GM12875 (cell line): ENCODE measurements at regions not wholly inside any gene's neighbourhood (a gene's known extent, or its start where the extent isn't known, plus 50 kb on each side); places are given as distances from the start of the nearest gene placed in this dataset.
"Not testable (repeated sequence)": the region's sequence is repeated elsewhere in the genome, so short reads cannot be mapped to it uniquely, and the experiment has no call there.

Source experiments
- H3K4me3 ChIP-seq: one replicate; pipeline ENCODE4 v1.5.1; 2011; ENCODE audit warnings: low read depth, low read length, control low read depth
- CTCF ChIP-seq: IDR thresholded peaks from 2 replicates; pipeline ENCODE4 v1.5.1; 2011; ENCODE audit warnings: low read depth, mild to moderate bottlenecking, control low read depth, inconsistent platforms, low read length, moderate library complexity, borderline replicate concordance; ENCODE audit not compliant: insufficient read depth

- TF ChIP-seq CTCF, result no peak
- H3K4me3 ChIP-seq, result no peak overlapping the region
Measured at GRCh38 chr5:118144540-118144939, 843.8 kb downstream of the DTWD2 start.

- no peak for TF ChIP-seq CTCF
- H3K4me3 ChIP-seq, result no peak overlapping the region
Measured at GRCh38 chr5:118139361-118139760, 849.0 kb downstream of the DTWD2 start.

GRCh38 chr5:118126159-118126558 lies 862.2 kb downstream of the DTWD2 start:
- H3K4me3 ChIP-seq, result no peak overlapping the region
- TF ChIP-seq CTCF, result no peak

GRCh38 chr5:118125687-118126086 lies 862.7 kb downstream of the DTWD2 start:
- no peak for TF ChIP-seq CTCF
- no peak overlapping the region for H3K4me3 ChIP-seq

- no peak for TF ChIP-seq CTCF
Measured at GRCh38 chr5:118121258-118121657, 867.1 kb downstream of the DTWD2 start.

GRCh38 chr5:118115791-118116190 lies 872.6 kb downstream of the DTWD2 start:
- TF ChIP-seq CTCF, result no peak
- H3K4me3 ChIP-seq, result no peak overlapping the region

More at GRCh38 chr5:118121258-118121657, 867.1 kb downstream of the DTWD2 start:
- no peak overlapping the region for H3K4me3 ChIP-seq

- H3K4me3 ChIP-seq, result no peak overlapping the region
- TF ChIP-seq CTCF, result no peak
Measured at GRCh38 chr5:118111956-118112355, 876.4 kb downstream of the DTWD2 start.

- H3K4me3 ChIP-seq, result not testable (repeated sequence)
Measured at GRCh38 chr5:118107246-118107645, 881.1 kb downstream of the DTWD2 start.
